Keratinocyte (primary cell): ENCODE measurements at regions not wholly inside any gene's neighbourhood (a gene's known extent, or its start where the extent isn't known, plus 50 kb on each side); places are given as distances from the start of the nearest gene placed in this dataset.

Source experiments
- EZH2 ChIP-seq: IDR thresholded peaks from one replicate; pipeline ENCODE4 v1.6.1; 2012; ENCODE audit warnings: inconsistent platforms, mild to moderate bottlenecking, low read length, moderate library complexity
- TF ChIP-seq, protein P1 (sequence below), 3 experiments: IDR thresholded peaks in 1 of 3; conservative IDR thresholded peaks in 1 of 3; optimal IDR thresholded peaks in 1 of 3; 2 replicates in 2 of 3; 3 replicates in 1 of 3; pipeline versions ENCODE3 to v1.5.1; 2011; ENCODE audit warnings: low read length in 3 of 3, mild to moderate bottlenecking in 3 of 3, moderate library complexity in 2 of 3, control low read depth in 1 of 3, inconsistent platforms in 1 of 3; ENCODE audit not compliant: insufficient read depth in 2 of 3; ENCODE audit errors: extremely low read depth in 1 of 3

DNA sequence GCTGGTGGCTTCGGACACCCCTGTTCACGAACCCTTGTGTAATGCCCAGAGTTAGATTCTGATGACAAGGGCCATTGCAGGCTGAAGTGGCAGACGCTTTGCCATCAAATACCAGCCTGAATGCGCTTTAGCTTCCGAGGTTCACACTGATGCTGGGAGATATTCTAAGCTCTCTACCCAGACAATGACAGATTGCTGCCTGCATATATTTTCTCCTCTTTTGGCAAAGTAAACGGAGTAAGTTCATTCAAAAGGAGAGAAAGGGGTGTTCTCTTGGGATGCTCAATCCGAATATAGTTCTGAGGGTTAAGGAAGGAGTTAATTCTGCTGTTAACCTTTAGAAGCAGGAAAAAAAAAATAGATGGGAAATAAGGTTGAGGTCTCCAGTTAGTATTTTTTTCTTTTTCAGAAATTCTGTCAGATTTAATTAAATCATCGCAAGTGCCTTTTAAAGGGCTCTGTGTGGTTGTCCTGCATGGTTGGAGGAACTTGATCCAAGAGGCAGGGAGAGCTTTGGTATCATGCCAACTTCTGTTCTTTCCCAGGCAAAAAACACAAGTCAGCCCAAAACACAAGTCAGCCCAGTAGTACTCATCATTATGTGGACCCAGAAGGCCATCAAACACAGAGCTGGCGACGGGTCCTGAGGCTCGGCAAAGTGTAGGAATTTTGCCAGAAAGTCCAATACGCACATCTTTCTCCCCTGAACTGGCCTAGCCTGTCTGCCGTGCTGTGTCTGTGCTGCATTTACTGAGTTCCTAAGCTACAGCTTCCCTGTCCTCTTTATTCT, 70.9 kb upstream of the ST8SIA2 start:
- TF ChIP-seq, protein P1, sequence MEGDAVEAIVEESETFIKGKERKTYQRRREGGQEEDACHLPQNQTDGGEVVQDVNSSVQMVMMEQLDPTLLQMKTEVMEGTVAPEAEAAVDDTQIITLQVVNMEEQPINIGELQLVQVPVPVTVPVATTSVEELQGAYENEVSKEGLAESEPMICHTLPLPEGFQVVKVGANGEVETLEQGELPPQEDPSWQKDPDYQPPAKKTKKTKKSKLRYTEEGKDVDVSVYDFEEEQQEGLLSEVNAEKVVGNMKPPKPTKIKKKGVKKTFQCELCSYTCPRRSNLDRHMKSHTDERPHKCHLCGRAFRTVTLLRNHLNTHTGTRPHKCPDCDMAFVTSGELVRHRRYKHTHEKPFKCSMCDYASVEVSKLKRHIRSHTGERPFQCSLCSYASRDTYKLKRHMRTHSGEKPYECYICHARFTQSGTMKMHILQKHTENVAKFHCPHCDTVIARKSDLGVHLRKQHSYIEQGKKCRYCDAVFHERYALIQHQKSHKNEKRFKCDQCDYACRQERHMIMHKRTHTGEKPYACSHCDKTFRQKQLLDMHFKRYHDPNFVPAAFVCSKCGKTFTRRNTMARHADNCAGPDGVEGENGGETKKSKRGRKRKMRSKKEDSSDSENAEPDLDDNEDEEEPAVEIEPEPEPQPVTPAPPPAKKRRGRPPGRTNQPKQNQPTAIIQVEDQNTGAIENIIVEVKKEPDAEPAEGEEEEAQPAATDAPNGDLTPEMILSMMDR (optimal IDR thresholded peaks at IDR 0.05 in 1 of 3, IDR thresholded peaks at IDR 0.05 in 1 of 3, conservative IDR thresholded peaks at IDR 0.05 in 1 of 3; ENCODE audit: extremely low read depth in 1 of 3, insufficient read depth in 2 of 3, low read length in 3 of 3) = no peak
- no peak for TF ChIP-seq EZH2
